ENCODE measurements at regions not wholly inside any gene's neighbourhood (a gene's known extent, or its start where the extent isn't known, plus 50 kb on each side); places are given as distances from the start of the nearest gene placed in this dataset.

DNA sequence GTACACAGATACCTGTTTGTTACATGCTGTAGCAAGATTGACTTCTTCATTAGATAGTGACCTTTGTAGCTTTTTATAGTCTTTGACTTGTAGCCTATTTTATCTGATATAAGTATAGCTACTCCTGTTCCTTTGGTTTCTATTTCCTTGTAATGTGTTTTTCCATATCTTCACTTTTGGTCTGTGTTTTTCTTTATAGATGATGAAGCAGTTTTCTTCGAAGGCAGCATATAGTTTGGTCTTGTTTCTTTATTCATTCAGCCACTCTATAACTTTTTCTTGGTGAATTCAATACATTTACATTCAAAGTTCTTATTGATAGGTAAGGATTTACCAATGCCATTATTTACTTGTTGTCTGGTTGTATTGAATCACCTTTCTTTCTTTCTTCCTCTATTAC is 1357.3 kb upstream of the EYS start:
- TF ChIP-seq EZH2 (IDR thresholded peaks at IDR 0.05; ENCODE audit: borderline replicate concordance, low read depth, low read length, severe bottlenecking): no peak
- TF ChIP-seq CTCF (IDR thresholded peaks at IDR 0.05; ENCODE audit: extremely low read depth in 1 of 2, insufficient read depth in 1 of 2, low read depth in 1 of 2, low read length in 2 of 2): no peak
- no peak for TF ChIP-seq POLR2A (IDR thresholded peaks at IDR 0.05; ENCODE audit: low read depth, low read length)
- no peak for TF ChIP-seq POLR2AphosphoS5 (IDR thresholded peaks at IDR 0.05; ENCODE audit: insufficient read depth, low read depth, low read length)
- TF ChIP-seq MAX (IDR thresholded peaks at IDR 0.05; ENCODE audit: insufficient read depth, insufficient read length): no peak

Data from endothelial cell of umbilical vein (primary cell).